ENCODE measurements at regions not wholly inside any gene's neighbourhood (a gene's known extent, or its start where the extent isn't known, plus 50 kb on each side); places are given as distances from the start of the nearest gene placed in this dataset.
"Not testable (repeated sequence)": the region's sequence is repeated elsewhere in the genome, so short reads cannot be mapped to it uniquely, and the experiment has no call there.

DNA sequence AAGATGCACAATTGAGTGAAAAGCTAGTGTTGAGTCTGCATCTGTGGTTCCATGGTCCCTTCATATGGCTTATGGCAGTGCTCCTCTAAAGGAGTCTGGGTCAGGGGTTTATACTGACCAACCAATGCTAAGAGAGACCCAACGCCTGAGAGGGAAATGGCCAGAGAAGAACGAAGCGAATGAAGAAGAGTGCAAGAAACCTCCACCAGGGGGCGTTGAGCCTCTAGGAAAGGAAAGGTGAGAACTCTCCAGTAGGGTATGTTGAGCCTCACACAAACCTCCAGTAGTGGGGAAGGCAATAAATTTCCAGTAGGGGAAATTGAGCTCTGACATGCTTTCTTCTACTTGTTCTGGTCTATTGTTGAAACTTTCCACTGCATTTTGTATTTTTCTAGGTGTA is 470.6 kb downstream of the PRDM9 start:
- DNase-seq (ENCODE audit: low spot score) = no peak

- no peak for DNase-seq (ENCODE audit: low spot score)
These were observed 484.0 kb downstream of the PRDM9 start for GRCh38 chr5:23991406-23991805.

DNA sequence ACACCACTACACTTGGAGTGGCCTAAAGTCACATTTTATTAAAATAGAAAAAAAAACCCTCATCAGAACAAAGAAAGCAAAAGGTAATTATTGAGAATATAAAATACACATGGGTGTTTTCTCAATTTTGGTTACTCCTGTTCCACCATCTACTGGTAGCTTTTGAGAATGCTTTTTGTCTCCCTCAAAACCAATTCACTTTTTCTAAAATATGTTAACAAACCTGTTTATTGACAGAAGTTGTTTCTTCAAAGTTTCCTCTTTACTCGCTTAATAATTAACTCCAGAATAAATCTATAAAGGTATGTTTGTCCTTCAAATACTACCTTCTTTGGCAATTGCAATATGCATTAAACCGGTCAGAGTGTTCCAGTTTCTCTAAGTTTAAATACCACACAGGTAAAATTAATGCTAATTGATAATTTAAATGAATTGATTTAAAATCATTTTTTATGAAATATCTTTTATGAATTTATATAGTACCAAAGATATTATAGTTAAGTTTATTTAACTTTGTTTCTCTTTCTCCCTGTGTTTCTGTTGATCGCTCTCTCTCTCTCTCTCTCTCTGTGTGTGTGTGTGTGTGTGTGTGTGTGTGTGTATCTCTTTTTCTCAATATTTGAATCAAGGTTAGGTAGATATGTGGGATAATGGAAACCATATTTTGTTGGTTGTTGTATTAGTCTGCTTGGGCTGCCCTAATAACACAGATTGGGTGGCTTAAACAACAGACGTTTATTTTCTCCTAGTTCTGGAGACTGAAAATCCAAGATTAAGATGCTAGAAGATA is 487.4 kb downstream of the PRDM9 start:
- no peak for DNase-seq (ENCODE audit: low spot score)

GRCh38 chr5:23996525-23996924 is 489.1 kb downstream of the PRDM9 start:
- no peak for DNase-seq (ENCODE audit: low spot score)

GRCh38 chr5:24005384-24005783 is 498.0 kb downstream of the PRDM9 start:
- no peak for DNase-seq (ENCODE audit: low spot score)

DNA sequence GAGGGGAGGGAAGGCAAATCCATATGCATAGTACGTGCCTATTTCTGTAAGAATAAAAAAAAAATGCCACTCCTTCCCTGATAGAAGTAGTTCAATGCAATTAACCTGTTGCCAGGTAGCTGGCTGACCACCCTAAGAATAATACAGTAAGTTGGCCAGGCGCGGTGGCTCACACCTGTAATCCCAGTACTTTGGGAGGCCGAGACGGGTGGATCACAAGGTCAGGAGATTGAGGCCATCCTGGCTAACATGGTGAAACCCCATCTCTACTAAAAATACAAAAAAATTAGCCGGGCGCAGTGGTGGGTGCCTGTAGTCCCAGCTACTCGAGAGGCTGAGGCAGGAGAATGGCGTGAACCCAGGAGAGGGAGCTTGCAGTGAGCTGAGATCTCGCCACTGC is 510.3 kb downstream of the PRDM9 start:
- DNase-seq (ENCODE audit: low spot score) = not testable (repeated sequence)

- no peak for DNase-seq (ENCODE audit: low spot score)
These were observed 518.9 kb downstream of the PRDM9 start for GRCh38 chr5:24026288-24026687.

GRCh38 chr5:24042688-24043087 is 535.3 kb downstream of the PRDM9 start:
- no peak for DNase-seq (ENCODE audit: low spot score)

DNA sequence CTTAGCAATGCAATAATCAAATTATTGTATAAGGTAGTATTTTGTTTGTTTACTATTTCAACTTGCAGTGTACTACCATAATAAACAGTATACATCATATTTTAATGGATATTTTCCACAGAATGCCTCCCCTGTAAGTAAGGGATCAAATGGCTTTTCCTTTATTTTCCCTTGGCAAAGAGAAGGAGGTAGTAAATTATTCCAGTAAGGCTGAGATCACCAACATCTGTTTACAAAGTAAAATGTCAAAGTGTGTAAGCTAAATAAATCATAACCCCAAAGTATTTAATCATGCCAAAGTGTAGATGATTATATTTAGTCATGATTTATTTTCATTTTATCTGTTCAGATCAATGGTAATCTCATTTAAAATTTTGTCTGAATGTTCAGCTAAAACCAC is 537.6 kb downstream of the PRDM9 start:
- no peak for DNase-seq (ENCODE audit: low spot score)

DNA sequence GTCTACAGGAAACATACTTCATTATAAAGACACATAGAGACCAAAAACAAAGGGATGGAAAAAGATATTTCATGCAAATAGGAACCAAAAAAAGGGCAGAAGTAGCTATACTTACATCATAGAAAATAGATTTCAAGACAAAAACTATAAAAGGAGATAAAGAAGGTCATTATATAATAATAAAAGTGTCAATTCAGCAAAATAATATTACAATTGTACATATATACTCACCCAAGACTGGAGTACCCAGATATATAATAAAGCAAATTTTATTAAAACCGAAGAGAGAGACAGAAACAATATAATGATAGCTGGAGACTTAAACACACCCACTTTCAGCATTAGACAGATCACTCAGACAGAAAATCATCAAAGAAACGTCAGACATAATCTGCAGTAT is 546.3 kb downstream of the PRDM9 start:
- no peak for DNase-seq (ENCODE audit: low spot score)

- DNase-seq (ENCODE audit: low spot score) = no peak
These were observed 551.6 kb downstream of the PRDM9 start for GRCh38 chr5:24059006-24059405.

- no peak for DNase-seq (ENCODE audit: low spot score)
These were observed 552.3 kb downstream of the PRDM9 start for GRCh38 chr5:24059716-24060115.

GRCh38 chr5:24065779-24066178 is 558.4 kb downstream of the PRDM9 start:
- no peak for DNase-seq (ENCODE audit: low spot score)

GRCh38 chr5:24067208-24067607 is 559.8 kb downstream of the PRDM9 start:
- DNase-seq (ENCODE audit: low spot score) = no peak

DNA sequence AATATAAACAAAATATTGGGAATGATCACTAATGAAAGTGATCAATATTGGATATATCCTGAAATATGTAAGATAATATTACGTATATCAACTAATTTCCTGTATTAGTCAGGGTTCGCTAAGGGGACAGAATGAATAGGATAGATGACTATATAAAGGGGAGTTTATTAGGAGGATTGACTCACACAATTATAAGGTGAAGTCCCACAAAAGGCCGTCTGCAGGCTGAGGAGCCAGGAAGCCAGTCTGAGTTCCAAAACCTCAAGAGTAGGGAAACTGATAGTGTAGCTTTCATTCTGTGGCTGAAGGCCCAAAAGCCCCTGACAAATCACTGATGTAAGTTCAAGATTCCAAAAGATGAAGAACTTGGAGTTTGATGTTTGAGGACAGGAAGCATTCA is 561.1 kb downstream of the PRDM9 start:
- DNase-seq (ENCODE audit: low spot score) = no peak

GRCh38 chr5:24073107-24073506 is 565.7 kb downstream of the PRDM9 start:
- DNase-seq (ENCODE audit: low spot score) = no peak

DNA sequence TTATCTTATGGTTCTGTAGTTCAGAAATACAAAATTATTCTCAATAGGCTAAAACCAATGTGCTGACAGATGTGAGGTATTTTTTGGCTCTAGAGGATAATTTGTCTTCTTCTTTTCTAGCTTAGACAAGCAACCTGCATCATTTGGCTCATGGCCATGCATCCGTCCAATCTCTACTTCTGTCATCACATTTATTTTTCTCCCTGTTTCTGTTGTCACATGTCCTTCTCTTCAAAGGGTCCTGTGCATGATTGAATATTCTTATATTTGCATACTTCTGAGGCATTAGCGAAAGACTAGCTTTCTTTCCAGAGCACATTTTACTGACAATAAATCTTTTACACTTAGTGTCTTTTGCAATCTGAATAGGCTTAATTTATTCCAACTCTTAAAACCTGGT is 564.7 kb downstream of the CDH10 start:
- no peak for DNase-seq (ENCODE audit: low spot score)

GRCh38 chr5:24094081-24094679 is 550.6 kb downstream of the CDH10 start:
- no peak for DNase-seq (ENCODE audit: low spot score)

DNA sequence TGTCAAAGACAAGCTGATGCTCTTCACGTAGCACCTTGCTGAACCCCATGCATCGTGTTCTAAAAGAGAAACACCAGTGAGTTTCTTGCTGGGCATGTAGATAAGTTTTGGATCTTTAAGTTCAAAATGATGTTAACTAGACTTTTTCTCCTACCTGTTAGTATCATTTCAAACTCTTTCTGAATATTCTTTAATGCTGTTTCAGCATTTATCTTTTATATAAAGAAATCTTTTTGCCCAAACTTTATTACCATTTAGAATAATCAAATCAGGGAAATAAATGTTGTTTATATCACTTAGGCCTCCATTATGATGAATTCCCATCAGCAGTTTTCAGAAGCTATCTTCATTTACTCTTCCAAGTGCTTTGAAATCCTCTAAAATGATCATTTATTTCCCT is 542.8 kb downstream of the CDH10 start:
- DNase-seq (ENCODE audit: low spot score) = no peak

- no peak for DNase-seq (ENCODE audit: low spot score)
These were observed 541.2 kb downstream of the CDH10 start for GRCh38 chr5:24103451-24104023.

DNA sequence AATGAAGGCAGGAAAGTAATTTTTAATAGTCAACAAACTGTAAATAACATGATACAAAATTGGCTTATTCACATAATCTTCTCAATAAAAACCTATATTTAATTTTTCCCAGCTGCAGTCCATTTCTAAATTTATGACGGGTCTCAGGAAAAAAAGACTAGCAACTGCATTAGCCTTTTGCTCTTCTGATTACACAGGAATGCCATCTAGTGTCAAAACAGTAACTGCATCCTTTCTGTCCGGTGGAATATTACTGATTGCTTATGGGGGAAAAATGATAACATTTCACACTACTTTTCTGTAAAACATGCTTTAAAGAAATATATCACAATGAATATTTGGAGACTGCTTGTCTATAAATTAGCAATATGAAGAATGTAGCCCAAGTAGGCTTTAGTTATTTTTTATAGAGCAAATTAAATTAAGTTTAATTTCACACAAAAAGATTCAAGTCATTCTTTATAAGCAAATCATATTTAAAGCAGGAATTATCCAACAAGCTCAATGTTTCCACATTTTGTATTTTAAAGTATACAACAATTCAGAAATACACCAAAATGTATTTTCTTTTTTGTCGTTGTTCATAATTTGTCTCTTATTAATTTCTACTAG is 534.7 kb downstream of the CDH10 start:
- DNase-seq (ENCODE audit: low spot score) = peak; percentile 53

GRCh38 chr5:24112420-24112819 is 532.4 kb downstream of the CDH10 start:
- DNase-seq (ENCODE audit: low spot score) = no peak

- DNase-seq (ENCODE audit: low spot score) = no peak
These were observed 526.4 kb downstream of the CDH10 start for GRCh38 chr5:24118351-24118750.
